Nephron (organoid): ENCODE measurements at regions not wholly inside any gene's neighbourhood (a gene's known extent, or its start where the extent isn't known, plus 50 kb on each side); places are given as distances from the start of the nearest gene placed in this dataset.

Experiments
- H3K27ac Mint-ChIP-seq, 3 experiments: 2 replicates each; pipeline ENCODE4 v1.8.0; 2020; ENCODE audit warnings: mixed read lengths in 3 of 3, mild to moderate bottlenecking in 2 of 3, moderate library complexity in 1 of 3
- H3K27me3 Mint-ChIP-seq: 2 replicates; pipeline ENCODE4 v1.8.0; 2021; ENCODE audit warnings: low read depth, mild to moderate bottlenecking, moderate library complexity, mixed read lengths
- H3K36me3 Mint-ChIP-seq: 2 replicates; pipeline ENCODE4 v1.8.0; 2020; ENCODE audit warnings: low read depth, mixed read lengths
- H3K4me1 Mint-ChIP-seq: 2 replicates; pipeline ENCODE4 v1.8.0; 2020; ENCODE audit warnings: mixed read lengths
- H3K4me3 Mint-ChIP-seq, 3 experiments: 2 replicates each; pipeline ENCODE4 v1.8.0; 2020; ENCODE audit warnings: mild to moderate bottlenecking in 3 of 3, mixed read lengths in 3 of 3, moderate library complexity in 2 of 3
- H3K9me3 Mint-ChIP-seq: 2 replicates; pipeline ENCODE4 v1.8.0; 2020; ENCODE audit warnings: mixed read lengths
- CTCF ChIP-seq, 3 experiments: fragments of 200-600 bp; sonication (generic); IDR thresholded peaks; one replicate each; pipeline ENCODE4 v1.5.0; 2021; ENCODE audit warnings: antibody characterized with exemption in 3 of 3; ENCODE audit not compliant: unreplicated experiment in 3 of 3

- H3K4me1 Mint-ChIP-seq, result peaks cover 39% of the 10 kb centered on the region
- H3K27ac Mint-ChIP-seq, result peak overlapping the region; percentile 30 to 89 (median 44)
- H3K4me3 Mint-ChIP-seq, result no peak overlapping the region
- no peaks in the 10 kb centered on the region for H3K36me3 Mint-ChIP-seq
- H3K9me3 Mint-ChIP-seq, result no peaks in the 10 kb centered on the region
- TF ChIP-seq CTCF (IDR thresholded peaks at IDR 0.05; ENCODE audit: unreplicated experiment in 3 of 3), result no peak
- H3K27me3 Mint-ChIP-seq, result no peaks in the 10 kb centered on the region
Measured at GRCh38 chr5:143870362-143870761, 58.4 kb downstream of the HMHB1 start.

- TF ChIP-seq CTCF (IDR thresholded peaks at IDR 0.05; ENCODE audit: unreplicated experiment in 3 of 3), result no peak
- Mint-ChIP-seq H3K4me3 (no peak overlapping the region), H3K36me3 (no peaks in the 10 kb centered on the region), H3K27ac (peak overlapping the region; percentile 30 to 89 (median 69)), H3K4me1 (peaks cover 32% of the 10 kb centered on the region), H3K9me3 (no peaks in the 10 kb centered on the region), H3K27me3 (no peaks in the 10 kb centered on the region)
Measured at GRCh38 chr5:143870871-143871632, 59.1 kb downstream of the HMHB1 start.

- Mint-ChIP-seq H3K36me3 (no peaks in the 10 kb centered on the region), H3K4me1 (peaks cover 27% of the 10 kb centered on the region), H3K27me3 (no peaks in the 10 kb centered on the region), H3K4me3 (no peak overlapping the region), H3K9me3 (no peaks in the 10 kb centered on the region), H3K27ac (peak overlapping the region; percentile 30 to 89 (median 69))
- TF ChIP-seq CTCF (IDR thresholded peaks at IDR 0.05; ENCODE audit: unreplicated experiment in 3 of 3), result no peak
Measured at GRCh38 chr5:143871672-143872071, 59.7 kb downstream of the HMHB1 start.

- Mint-ChIP-seq H3K9me3 (no peaks in the 10 kb centered on the region), H3K36me3 (no peaks in the 10 kb centered on the region), H3K27me3 (no peaks in the 10 kb centered on the region), H3K27ac (peak overlapping the region in 2 of 3 experiments; percentile 47 to 68), H3K4me1 (peaks cover 27% of the 10 kb centered on the region), H3K4me3 (peak overlapping the region in 1 of 3 experiments; percentile 14)
- TF ChIP-seq CTCF (IDR thresholded peaks at IDR 0.05; ENCODE audit: unreplicated experiment in 3 of 3), result no peak
Measured at GRCh38 chr5:143874312-143874711, 62.4 kb downstream of the HMHB1 start.

- Mint-ChIP-seq H3K9me3 (no peaks in the 10 kb centered on the region), H3K4me3 (no peak overlapping the region), H3K4me1 (peaks cover 14% of the 10 kb centered on the region), H3K27me3 (no peaks in the 10 kb centered on the region), H3K27ac (no peak overlapping the region), H3K36me3 (no peaks in the 10 kb centered on the region)
- TF ChIP-seq CTCF (IDR thresholded peaks at IDR 0.05; ENCODE audit: unreplicated experiment in 3 of 3), result no peak
Measured at GRCh38 chr5:143877196-143877595, 65.2 kb downstream of the HMHB1 start.

DNA sequence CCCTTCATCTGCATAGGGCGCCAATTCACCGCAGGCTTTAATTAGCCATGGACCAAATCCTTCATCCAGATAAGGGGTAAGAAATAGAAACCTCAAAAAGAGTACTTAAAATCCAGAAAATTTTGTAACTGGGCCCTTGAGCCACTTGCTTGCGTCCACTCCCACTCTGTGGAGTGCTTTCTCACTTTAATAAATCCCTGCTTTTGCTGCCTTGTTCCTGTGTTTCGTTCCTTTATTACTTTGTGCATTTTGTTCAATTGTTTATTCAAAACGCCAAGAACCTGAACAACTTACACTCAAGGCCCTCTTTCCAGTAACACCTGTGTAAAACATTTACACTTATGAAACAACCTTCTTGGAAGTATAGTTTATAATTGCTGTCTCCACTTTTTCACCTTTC lies 66.5 kb downstream of the HMHB1 start:
- H3K27me3 Mint-ChIP-seq, result no peaks in the 10 kb centered on the region
- no peaks in the 10 kb centered on the region for H3K36me3 Mint-ChIP-seq
- TF ChIP-seq CTCF (IDR thresholded peaks at IDR 0.05; ENCODE audit: unreplicated experiment in 3 of 3), result no peak
- no peak overlapping the region for H3K4me3 Mint-ChIP-seq
- no peak overlapping the region for H3K27ac Mint-ChIP-seq
- peaks cover 14% of the 10 kb centered on the region for H3K4me1 Mint-ChIP-seq
- H3K9me3 Mint-ChIP-seq, result peaks cover 2% of the 10 kb centered on the region
